Stimulated activated CD4-positive, alpha-beta T cell treated with anti-CD3 and anti-CD28 coated beads, TNF-alpha, amount 100 ng/mL, for 24 hours (primary cell): ENCODE measurements at regions not wholly inside any gene's neighbourhood (a gene's known extent, or its start where the extent isn't known, plus 50 kb on each side); places are given as distances from the start of the nearest gene placed in this dataset.

Experiments used
- DNase-seq, 3 experiments: peaks; one replicate each; pipeline ENCODE4 v3.0.0-alpha.2; 2020; ENCODE audit warnings: low read depth in 3 of 3

- DNase-seq, result no peak
Observed at GRCh38 chr1:221363039-221363438, 378.9 kb downstream of the DUSP10 start.

- no peak for DNase-seq
Observed at GRCh38 chr1:221366495-221367110, 375.3 kb downstream of the DUSP10 start.

GRCh38 chr1:221371705-221372104, 370.2 kb downstream of the DUSP10 start:
- DNase-seq, result no peak

- DNase-seq, result no peak
Observed at GRCh38 chr1:221373795-221374194, 368.1 kb downstream of the DUSP10 start.

GRCh38 chr1:221376286-221376685, 365.6 kb downstream of the DUSP10 start:
- no peak for DNase-seq

GRCh38 chr1:221381910-221382623, 359.8 kb downstream of the DUSP10 start:
- no peak for DNase-seq

GRCh38 chr1:221392453-221392852, 349.4 kb downstream of the DUSP10 start:
- DNase-seq, result no peak

GRCh38 chr1:221394011-221394544, 347.8 kb downstream of the DUSP10 start:
- DNase-seq, result no peak

GRCh38 chr1:221396526-221396925, 345.4 kb downstream of the DUSP10 start:
- no peak for DNase-seq

- DNase-seq, result no peak
Observed at GRCh38 chr1:221397141-221397540, 344.7 kb downstream of the DUSP10 start.

GRCh38 chr1:221397606-221398005, 344.3 kb downstream of the DUSP10 start:
- no peak for DNase-seq

- no peak for DNase-seq
Observed at GRCh38 chr1:221405146-221405545, 336.7 kb downstream of the DUSP10 start.

- no peak for DNase-seq
Observed at GRCh38 chr1:221408117-221408803, 333.6 kb downstream of the DUSP10 start.

- DNase-seq, result no peak
Observed at GRCh38 chr1:221411283-221411682, 330.6 kb downstream of the DUSP10 start.

GRCh38 chr1:221414772-221415539, 326.9 kb downstream of the DUSP10 start:
- DNase-seq, result no peak

- no peak for DNase-seq
Observed at GRCh38 chr1:221415651-221416050, 326.2 kb downstream of the DUSP10 start.

- no peak for DNase-seq
Observed at GRCh38 chr1:221416142-221416541, 325.7 kb downstream of the DUSP10 start.

GRCh38 chr1:221416723-221417122, 325.2 kb downstream of the DUSP10 start:
- DNase-seq, result no peak

- no peak for DNase-seq
Observed at GRCh38 chr1:221418346-221418745, 323.5 kb downstream of the DUSP10 start.

- no peak for DNase-seq
Observed at GRCh38 chr1:221419513-221420095, 322.3 kb downstream of the DUSP10 start.

GRCh38 chr1:221429264-221429663, 312.6 kb downstream of the DUSP10 start:
- no peak for DNase-seq
